Effector memory CD8-positive, alpha-beta T cell (primary cell): ENCODE measurements at regions not wholly inside any gene's neighbourhood (a gene's known extent, or its start where the extent isn't known, plus 50 kb on each side); places are given as distances from the start of the nearest gene placed in this dataset.

Source experiments
- ATAC-seq: fragments of 150-1000 bp; cut with Tn5 transposase; replicated peaks from 2 replicates; pipeline ENCODE4 v1.10.0; 2021; ENCODE audit warnings: mild to moderate bottlenecking, moderate library complexity
- DNase-seq, 3 experiments: peaks; one replicate each; pipeline ENCODE4 v3.0.0; 2021
- H3K27ac Mint-ChIP-seq, 2 donors: one replicate each; pipeline ENCODE4 v1.8.0; 2022; ENCODE audit warnings: mild to moderate bottlenecking in 2 of 2, mixed read lengths in 2 of 2, moderate library complexity in 2 of 2
- H3K27me3 Mint-ChIP-seq, 2 donors: one replicate each; pipeline ENCODE4 v1.8.0; 2022; ENCODE audit warnings: mixed read lengths in 2 of 2
- H3K36me3 Mint-ChIP-seq: one replicate; pipeline ENCODE4 v1.8.0; 2022; ENCODE audit warnings: mild to moderate bottlenecking, moderate library complexity, mixed read lengths; ENCODE audit not compliant: insufficient read depth
- H3K4me1 Mint-ChIP-seq, 2 donors: one replicate each; pipeline ENCODE4 v1.8.0; 2022; ENCODE audit warnings: low read depth in 2 of 2, mixed read lengths in 2 of 2
- H3K4me3 Mint-ChIP-seq, 2 donors: one replicate each; pipeline ENCODE4 v1.8.0; 2022; ENCODE audit warnings: mild to moderate bottlenecking in 2 of 2, mixed read lengths in 2 of 2, moderate library complexity in 2 of 2
- H3K9me3 Mint-ChIP-seq, 2 donors: one replicate each; pipeline ENCODE4 v1.8.0; 2022; ENCODE audit warnings: mixed read lengths in 2 of 2

- peak in 2 of 3 experiments; percentile 4 for DNase-seq
- no peaks in the 10 kb centered on the region for H3K9me3 Mint-ChIP-seq
- peaks cover 30 to 72% of the 10 kb centered on the region in 2 donors for H3K27me3 Mint-ChIP-seq
- ATAC-seq, result no peak
- no peak overlapping the region for H3K27ac Mint-ChIP-seq
- H3K36me3 Mint-ChIP-seq, result no peaks in the 10 kb centered on the region
- H3K4me1 Mint-ChIP-seq, result peaks cover 3 to 6% of the 10 kb centered on the region in 2 donors
- no peak overlapping the region for H3K4me3 Mint-ChIP-seq
Observed at GRCh38 chr22:45101515-45102227, 62.1 kb upstream of the NUP50 start.

GRCh38 chr22:45102896-45103420 is 60.8 kb upstream of the NUP50 start:
- no peak overlapping the region for H3K4me3 Mint-ChIP-seq
- no peak overlapping the region for H3K27ac Mint-ChIP-seq

GRCh38 chr22:45103756-45104155 is 60.0 kb upstream of the NUP50 start:
- Mint-ChIP-seq H3K4me3 (no peak overlapping the region), H3K36me3 (no peaks in the 10 kb centered on the region), H3K27me3 (peaks cover 30 to 62% of the 10 kb centered on the region in 2 donors), H3K4me1 (peaks cover 3 to 6% of the 10 kb centered on the region in 2 donors), H3K9me3 (no peaks in the 10 kb centered on the region), H3K27ac (no peak overlapping the region)
- ATAC-seq (no peak), DNase-seq (no peak)

More at GRCh38 chr22:45102896-45103420, 60.8 kb upstream of the NUP50 start:
- peaks cover 3 to 6% of the 10 kb centered on the region in 2 donors for H3K4me1 Mint-ChIP-seq
- H3K36me3 Mint-ChIP-seq, result no peaks in the 10 kb centered on the region
- no peaks in the 10 kb centered on the region for H3K9me3 Mint-ChIP-seq
- ATAC-seq, result no peak
- peaks cover 27 to 63% of the 10 kb centered on the region in 2 donors for H3K27me3 Mint-ChIP-seq
- no peak for DNase-seq

GRCh38 chr22:45104313-45104712 is 59.4 kb upstream of the NUP50 start:
- DNase-seq, result no peak
- Mint-ChIP-seq H3K27ac (no peak overlapping the region), H3K36me3 (no peaks in the 10 kb centered on the region), H3K9me3 (no peaks in the 10 kb centered on the region), H3K27me3 (peaks cover 30 to 61% of the 10 kb centered on the region in 2 donors), H3K4me1 (peaks cover 3 to 6% of the 10 kb centered on the region in 2 donors), H3K4me3 (no peak overlapping the region)
- ATAC-seq, result no peak

GRCh38 chr22:45105281-45105702 is 58.4 kb upstream of the NUP50 start:
- no peaks in the 10 kb centered on the region for H3K9me3 Mint-ChIP-seq

DNA sequence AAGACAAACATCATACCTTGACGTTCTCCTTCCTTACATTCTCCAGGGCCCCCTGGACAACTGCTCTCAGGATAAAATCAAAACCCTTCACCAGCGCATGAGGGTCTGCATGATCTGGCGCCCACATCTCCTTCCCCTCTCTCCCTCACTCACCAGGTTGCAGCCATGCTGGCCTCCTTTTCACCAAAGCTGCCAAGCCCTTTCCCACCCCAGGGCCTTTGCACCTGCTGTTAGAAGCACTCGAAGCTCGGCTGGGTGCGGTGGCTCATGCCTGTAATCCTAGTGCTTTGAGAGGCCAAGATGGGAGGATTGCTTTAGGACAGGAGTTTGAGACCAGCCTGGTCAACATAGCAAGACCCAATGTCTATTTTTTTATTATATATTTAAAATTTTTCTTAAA is 56.1 kb upstream of the NUP50 start:
- ATAC-seq (no peak), DNase-seq (no peak)
- Mint-ChIP-seq H3K9me3 (no peaks in the 10 kb centered on the region), H3K36me3 (no peaks in the 10 kb centered on the region), H3K4me1 (peaks cover 2 to 6% of the 10 kb centered on the region in 2 donors), H3K4me3 (no peak overlapping the region), H3K27me3 (peaks cover 28 to 37% of the 10 kb centered on the region in 2 donors), H3K27ac (no peak overlapping the region)

More at GRCh38 chr22:45105281-45105702, 58.4 kb upstream of the NUP50 start:
- no peak overlapping the region for H3K4me3 Mint-ChIP-seq
- no peaks in the 10 kb centered on the region for H3K36me3 Mint-ChIP-seq
- peaks cover 2 to 6% of the 10 kb centered on the region in 2 donors for H3K4me1 Mint-ChIP-seq
- DNase-seq, result no peak
- H3K27me3 Mint-ChIP-seq, result peaks cover 30 to 51% of the 10 kb centered on the region in 2 donors
- H3K27ac Mint-ChIP-seq, result no peak overlapping the region
- no peak for ATAC-seq

- H3K27me3 Mint-ChIP-seq, result peaks cover 22 to 30% of the 10 kb centered on the region in 2 donors
- H3K27ac Mint-ChIP-seq, result no peak overlapping the region
- DNase-seq, result no peak
- no peaks in the 10 kb centered on the region for H3K4me1 Mint-ChIP-seq
- no peak overlapping the region for H3K4me3 Mint-ChIP-seq
- no peaks in the 10 kb centered on the region for H3K36me3 Mint-ChIP-seq
- ATAC-seq, result no peak
- no peaks in the 10 kb centered on the region for H3K9me3 Mint-ChIP-seq
Observed at GRCh38 chr22:45112136-45112879, 51.4 kb upstream of the NUP50 start.
